Esophagus muscularis mucosa (tissue), 3 donors: ENCODE measurements at regions not wholly inside any gene's neighbourhood (a gene's known extent, or its start where the extent isn't known, plus 50 kb on each side); places are given as distances from the start of the nearest gene placed in this dataset.

Experiments used
- CTCF ChIP-seq, 3 experiments: fragments of 200-600 bp in 2 of 3; fragments of 450-650 bp in 1 of 3; sonication (generic) in 2 of 3; IDR thresholded peaks; one replicate each; pipeline ENCODE4 v1.5.1; 2017 to 2019; ENCODE audit warnings: antibody characterized with exemption in 3 of 3, mild to moderate bottlenecking in 2 of 3, moderate library complexity in 1 of 3
- POLR2A ChIP-seq: fragments of 450-650 bp; IDR thresholded peaks from one replicate; pipeline ENCODE4 v1.6.1; 2017; ENCODE audit warnings: antibody characterized with exemption, moderate library complexity, mild to moderate bottlenecking, low read depth
- POLR2AphosphoS5 ChIP-seq, 2 donors: sonication (generic); formaldehyde crosslinking; IDR thresholded peaks; one replicate each; pipeline ENCODE4 v1.6.1; 2017; ENCODE audit warnings: antibody characterized with exemption in 2 of 2

GRCh38 chr10:36507715-36508114, 617.7 kb upstream of the ANKRD30A start:
- no peak for TF ChIP-seq POLR2A
- no peak for TF ChIP-seq CTCF (IDR thresholded peaks at IDR 0.05)
- no peak for TF ChIP-seq POLR2AphosphoS5 (IDR thresholded peaks at IDR 0.05)
